H1 (cell line): ENCODE measurements at regions not wholly inside any gene's neighbourhood (a gene's known extent, or its start where the extent isn't known, plus 50 kb on each side); places are given as distances from the start of the nearest gene placed in this dataset.

ENCODE experiments used
- CTCF ChIA-PET: fragments of 300-600 bp; sonication (Branson Sonifier 250); formaldehyde crosslinking; loops from one replicate; lab custom pipeline; 2021; ENCODE audit not compliant: partially characterized antibody; lab: Charles Lee
- POLR2A ChIA-PET: fragments of 300-600 bp; sonication (Branson Sonifier 250); formaldehyde crosslinking; loops from one replicate; lab custom pipeline; 2021; ENCODE audit warnings: inconsistent platforms; ENCODE audit not compliant: partially characterized antibody; lab: Charles Lee
- DNase-seq, 2 experiments: peaks; one replicate each; pipeline versions ENCODE4 v3.0.0 to v3.0.0-alpha.2; 2010 to 2022; ENCODE audit warnings: low spot score in 2 of 2, low read depth in 1 of 2, mixed read lengths in 1 of 2
- FAIRE-seq: peaks from 2 replicates; lab custom pipeline; 2011; peaks lifted over from hg19 to GRCh38; lab: Jason Lieb, UNC
- H2AFZ ChIP-seq: 2 replicates; pipeline ENCODE4 v1.8.1; 2012; ENCODE audit warnings: low read length, inconsistent platforms
- H2AK5ac ChIP-seq: 2 replicates; pipeline ENCODE4 v1.6.1; 2013; ENCODE audit warnings: low read depth, low read length
- H2BK120ac ChIP-seq: replicated peaks from 2 replicates; pipeline ENCODE3; 2013; ENCODE audit warnings: low read depth, low read length, inconsistent platforms
- H2BK12ac ChIP-seq: 2 replicates; pipeline ENCODE4 v1.6.1; 2013; ENCODE audit warnings: low read depth, low read length
- H2BK15ac ChIP-seq: 2 replicates; pipeline ENCODE4 v1.6.1; 2013; ENCODE audit warnings: low read length
- H2BK20ac ChIP-seq: 2 replicates; pipeline ENCODE4 v1.6.1; 2013; ENCODE audit warnings: low read length
- H2BK5ac ChIP-seq: 2 replicates; pipeline ENCODE4 v1.6.1; 2013; ENCODE audit warnings: low read depth, low read length
- H3K14ac ChIP-seq: 2 replicates; pipeline ENCODE4 v1.6.1; 2013; ENCODE audit warnings: inconsistent platforms; ENCODE audit not compliant: insufficient read length
- H3K18ac ChIP-seq: 2 replicates; pipeline ENCODE4 v1.6.1; 2013; ENCODE audit warnings: low read length; ENCODE audit errors: extremely low read depth
- H3K23ac ChIP-seq: 2 replicates; pipeline ENCODE4 v1.6.1; 2013; ENCODE audit warnings: inconsistent platforms; ENCODE audit not compliant: insufficient read length
- H3K23me2 ChIP-seq: 2 replicates; pipeline ENCODE4 v1.6.1; 2013; ENCODE audit warnings: low read depth, low read length
- H3K27ac ChIP-seq: 2 replicates; pipeline ENCODE4 v1.6.1; 2011; ENCODE audit warnings: low read depth, low read length, inconsistent platforms
- H3K27me3 ChIP-seq, 4 experiments: replicated peaks in 1 of 4; 1 replicate in 1 of 4; 2 replicates in 3 of 4; pipeline versions ENCODE4 v1.6.1 to v1.8.1; 2011 to 2013; ENCODE audit warnings: low read length in 3 of 4, mild to moderate bottlenecking in 3 of 4, inconsistent platforms in 2 of 4, mixed read lengths in 2 of 4, moderate library complexity in 1 of 4; ENCODE audit not compliant: control insufficient read depth in 3 of 4, insufficient read depth in 3 of 4; ENCODE audit errors: extremely low read depth in 1 of 4
- H3K36me3 ChIP-seq, 4 experiments: 2 replicates each; pipeline versions ENCODE4 v1.6.1 to v1.8.1; 2011 to 2013; ENCODE audit warnings: mild to moderate bottlenecking in 4 of 4, low read length in 3 of 4, moderate library complexity in 2 of 4, control low read depth in 1 of 4, inconsistent platforms in 1 of 4; ENCODE audit not compliant: insufficient read depth in 4 of 4, control insufficient read depth in 2 of 4
- H3K4ac ChIP-seq: replicated peaks from 2 replicates; pipeline ENCODE3; 2013; ENCODE audit warnings: low read length, low read depth, mixed read lengths, inconsistent platforms; ENCODE audit not compliant: insufficient read length
- H3K4me1 ChIP-seq, 4 experiments: replicated peaks in 1 of 4; 1 replicate in 1 of 4; 2 replicates in 3 of 4; pipeline versions ENCODE4 v1.6.1 to v1.8.1; 2011 to 2013; ENCODE audit warnings: low read length in 3 of 4, inconsistent platforms in 2 of 4, mixed read lengths in 1 of 4; ENCODE audit not compliant: insufficient read depth in 4 of 4, control insufficient read depth in 3 of 4
- H3K4me2 ChIP-seq, 2 experiments: 2 replicates each; pipeline versions ENCODE4 v1.6.1 to v1.8.1; 2011 to 2013; ENCODE audit warnings: low read depth in 2 of 2, low read length in 2 of 2, control low read depth in 1 of 2, inconsistent platforms in 1 of 2, mild to moderate bottlenecking in 1 of 2; ENCODE audit not compliant: insufficient read depth in 1 of 2
- H3K4me3 ChIP-seq, 4 experiments: fragments of 200-600, 300-600 bp in 1 of 4; sonication (generic), shearing (Covaris generic), sonication (Bioruptor Twin) in 1 of 4; 2 replicates each; pipeline versions ENCODE4 v1.5.1 to v1.8.1; 2011 to 2016; ENCODE audit warnings: low read length in 4 of 4, low read depth in 3 of 4, control low read depth in 2 of 4, inconsistent platforms in 2 of 4, mild to moderate bottlenecking in 2 of 4, mixed read lengths in 1 of 4, moderate library complexity in 1 of 4; ENCODE audit not compliant: insufficient read depth in 2 of 4; ENCODE audit errors: extremely low read depth in 1 of 4
- H3K56ac ChIP-seq: replicated peaks from 2 replicates; pipeline ENCODE3; 2013; ENCODE audit warnings: low read depth, mild to moderate bottlenecking, mixed read lengths, low read length, inconsistent platforms; ENCODE audit not compliant: insufficient read length
- H3K79me1 ChIP-seq: 2 replicates; pipeline ENCODE4 v1.6.1; 2013; ENCODE audit warnings: low read depth, low read length, control low read depth
- H3K79me2 ChIP-seq, 2 experiments: 2 replicates each; pipeline versions ENCODE4 v1.6.1 to v1.8.1; 2012 to 2013; ENCODE audit warnings: low read length in 2 of 2, mild to moderate bottlenecking in 2 of 2, inconsistent platforms in 1 of 2; ENCODE audit not compliant: insufficient read depth in 2 of 2, control insufficient read depth in 1 of 2
- H3K9ac ChIP-seq, 4 experiments: replicated peaks in 1 of 4; 1 replicate in 1 of 4; 2 replicates in 3 of 4; pipeline versions ENCODE4 v1.6.1 to v1.8.1; 2011 to 2013; ENCODE audit warnings: low read depth in 3 of 4, low read length in 3 of 4, control low read depth in 2 of 4, mild to moderate bottlenecking in 2 of 4, moderate library complexity in 2 of 4, inconsistent platforms in 1 of 4; ENCODE audit errors: extremely low read depth in 1 of 4
- H3K9me3 ChIP-seq, 2 experiments: 2 replicates each; pipeline versions ENCODE4 v1.6.1 to v1.8.1; 2012 to 2013; ENCODE audit warnings: mild to moderate bottlenecking in 2 of 2, moderate library complexity in 2 of 2, control low read depth in 1 of 2, inconsistent platforms in 1 of 2, low read depth in 1 of 2, low read length in 1 of 2, mixed read lengths in 1 of 2; ENCODE audit not compliant: insufficient read depth in 2 of 2
- H4K20me1 ChIP-seq, 2 experiments: replicated peaks in 1 of 2; 2 replicates each; pipeline versions ENCODE3 to v1.8.1; 2011 to 2013; ENCODE audit warnings: inconsistent platforms in 2 of 2, low read length in 2 of 2, mild to moderate bottlenecking in 1 of 2; ENCODE audit not compliant: insufficient read depth in 2 of 2, control insufficient read depth in 1 of 2
- H4K5ac ChIP-seq: 2 replicates; pipeline ENCODE4 v1.6.1; 2013; ENCODE audit warnings: low read length, low read depth, mixed read lengths, inconsistent platforms; ENCODE audit not compliant: insufficient read length
- H4K8ac ChIP-seq: 2 replicates; pipeline ENCODE4 v1.8.0; 2013; ENCODE audit warnings: mild to moderate bottlenecking, moderate library complexity, low read length, inconsistent platforms; ENCODE audit not compliant: insufficient read depth; ENCODE audit errors: extremely low read depth
- H4K91ac ChIP-seq: replicated peaks from 2 replicates; pipeline ENCODE3; 2013; ENCODE audit warnings: low read length, mixed read lengths, inconsistent platforms; ENCODE audit not compliant: insufficient read length
- ASH2L ChIP-seq: fragments of 200-600, 300-600 bp; sonication (generic); IDR thresholded peaks from one replicate; pipeline ENCODE4 v1.7.1; 2017; ENCODE audit warnings: low read length
- BCL11A ChIP-seq, 2 experiments: IDR thresholded peaks; one replicate each; pipeline ENCODE4 v1.6.1; 2011; ENCODE audit warnings: low read depth in 2 of 2, low read length in 2 of 2, mild to moderate bottlenecking in 2 of 2
- EZH2 ChIP-seq: fragments of 200-600 bp; sonication (generic); IDR thresholded peaks from 2 replicates; pipeline ENCODE4 v1.7.1; 2012; ENCODE audit warnings: low read depth, mild to moderate bottlenecking, moderate library complexity, low read length, inconsistent platforms; ENCODE audit not compliant: severe bottlenecking
- GTF2F1 ChIP-seq: IDR thresholded peaks from 2 replicates; pipeline ENCODE4 v1.6.1; 2012; ENCODE audit warnings: low read depth, low read length, improper control_type of control experiment, borderline replicate concordance
- JUN ChIP-seq: IDR thresholded peaks from 2 replicates; pipeline ENCODE4 v1.6.1; 2011; ENCODE audit warnings: low read depth, mild to moderate bottlenecking, improper control_type of control experiment, low read length
- RNF2 ChIP-seq: fragments of 200-900, 300-1000 bp; sonication (generic); IDR thresholded peaks from 2 replicates; pipeline ENCODE4 v1.7.1; 2016; ENCODE audit warnings: borderline replicate concordance, low read depth, mild to moderate bottlenecking, antibody characterized with exemption, low read length; ENCODE audit not compliant: poor library complexity, severe bottlenecking; ENCODE audit errors: missing control alignments
- SP1 ChIP-seq: IDR thresholded peaks from 2 replicates; pipeline ENCODE4 v1.6.1; 2011; ENCODE audit warnings: low read depth, low read length
- SP4 ChIP-seq: IDR thresholded peaks from 2 replicates; pipeline ENCODE4 v1.6.1; 2012; ENCODE audit warnings: low read length, inconsistent platforms
- SRF ChIP-seq: IDR thresholded peaks from 2 replicates; pipeline ENCODE4 v1.6.1; 2011; ENCODE audit warnings: mild to moderate bottlenecking, low read depth, low read length, moderate library complexity
- SUZ12 ChIP-seq: fragments of 200-600 bp; sonication (generic); IDR thresholded peaks from 2 replicates; pipeline ENCODE4 v1.6.1; 2012; ENCODE audit warnings: mild to moderate bottlenecking, inconsistent platforms, low read length, moderate library complexity, mixed read lengths
- TF ChIP-seq, protein P1 (sequence below): IDR thresholded peaks from 2 replicates; pipeline ENCODE4 v1.6.1; 2011; ENCODE audit warnings: low read depth, mild to moderate bottlenecking, low read length; ENCODE audit not compliant: insufficient read depth

DNA sequence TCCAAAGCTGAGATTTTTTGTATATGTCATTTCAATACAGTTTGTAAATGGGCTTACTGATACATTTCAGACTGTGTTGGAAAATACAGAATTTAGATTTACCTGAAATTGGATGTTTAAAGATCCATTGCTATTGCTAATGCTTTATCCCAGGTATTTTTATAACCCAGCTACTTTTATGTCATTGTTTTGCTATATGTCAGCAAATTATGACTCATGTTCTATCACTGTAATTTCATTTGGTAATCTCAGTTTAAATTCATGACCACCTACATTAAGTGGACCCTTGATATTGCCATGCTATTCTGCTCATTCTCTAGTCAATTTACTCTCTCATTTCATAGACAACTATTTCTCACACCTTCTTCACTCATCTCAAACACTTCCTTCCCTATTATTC lies 281.2 kb downstream of the IPO8 start:
- DNase-seq (no peak), FAIRE-seq (no peak)
- H4K8ac ChIP-seq: no peak overlapping the region
- no peaks in the 10 kb centered on the region for H3K4me1 ChIP-seq
- no peak overlapping the region for H4K91ac ChIP-seq
- no peaks in the 10 kb centered on the region for H3K79me2 ChIP-seq
- no peak overlapping the region for H3K14ac ChIP-seq
- H3K56ac ChIP-seq: no peak overlapping the region
- H3K27me3 ChIP-seq: no peaks in the 10 kb centered on the region
- H3K23me2 ChIP-seq: no peaks in the 10 kb centered on the region; the same call in 1 of the 2 replicates
- H2AFZ ChIP-seq: no peak overlapping the region
- H2AK5ac ChIP-seq: no peak overlapping the region
- no peak overlapping the region for H2BK20ac ChIP-seq
- H3K9ac ChIP-seq: no peak overlapping the region
- H3K79me1 ChIP-seq: no peaks in the 10 kb centered on the region
- no peak overlapping the region for H2BK15ac ChIP-seq
- H3K23ac ChIP-seq: no peak overlapping the region
- H3K36me3 ChIP-seq: no peaks in the 10 kb centered on the region
- POLR2A ChIA-PET: no interaction called here
- H4K5ac ChIP-seq: no peak overlapping the region
- H3K18ac ChIP-seq: no peak overlapping the region
- H2BK120ac ChIP-seq: no peak overlapping the region
- no peak overlapping the region for H3K4me3 ChIP-seq
- no peaks in the 10 kb centered on the region for H4K20me1 ChIP-seq
- CTCF ChIA-PET: no interaction called here
- H2BK12ac ChIP-seq: no peak overlapping the region
- H3K4me2 ChIP-seq: no peak overlapping the region
- H3K27ac ChIP-seq: no peak overlapping the region
- H3K4ac ChIP-seq: no peak overlapping the region
- peaks cover 0 to 8% of the 10 kb centered on the region in 2 experiments; a peak in 1 of 4 replicates for H3K9me3 ChIP-seq
- H2BK5ac ChIP-seq: no peak overlapping the region
- TF ChIP-seq EZH2 (no peak), SP4 (no peak), RNF2 (no peak), ASH2L (no peak), JUN (no peak), SRF (no peak), GTF2F1 (no peak), BCL11A (IDR thresholded peaks at IDR 0.05; ENCODE audit: low read depth in 2 of 2, low read length in 2 of 2) (no peak), SUZ12 (no peak), SP1 (no peak)
- TF ChIP-seq, protein P1, sequence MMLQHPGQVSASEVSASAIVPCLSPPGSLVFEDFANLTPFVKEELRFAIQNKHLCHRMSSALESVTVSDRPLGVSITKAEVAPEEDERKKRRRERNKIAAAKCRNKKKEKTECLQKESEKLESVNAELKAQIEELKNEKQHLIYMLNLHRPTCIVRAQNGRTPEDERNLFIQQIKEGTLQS: no peak
